Sigmoid colon (tissue), 6 donors: ENCODE measurements at regions not wholly inside any gene's neighbourhood (a gene's known extent, or its start where the extent isn't known, plus 50 kb on each side); places are given as distances from the start of the nearest gene placed in this dataset.

Experiments
- DNase-seq: peaks from one replicate; pipeline ENCODE4 v3.0.0-alpha.2; 2019
- H3K27ac ChIP-seq, 4 donors: fragments of 200-600 bp; sonication (generic); one replicate each; pipeline ENCODE4 v1.5.1; 2016 to 2019; ENCODE audit warnings: mild to moderate bottlenecking in 1 of 4
- H3K27me3 ChIP-seq, 3 donors: fragments of 200-600 bp; sonication (generic); one replicate each; pipeline ENCODE4 v1.5.1; 2019; ENCODE audit warnings: mild to moderate bottlenecking in 1 of 3
- H3K36me3 ChIP-seq, 4 donors: fragments of 200-600 bp; sonication (generic); one replicate each; pipeline ENCODE4 v1.5.1; 2016 to 2019
- H3K4me1 ChIP-seq, 4 donors: fragments of 200-600 bp; sonication (generic); one replicate each; pipeline ENCODE4 v1.5.1; 2017 to 2019
- H3K4me3 ChIP-seq, 4 donors: fragments of 200-600 bp; sonication (generic); one replicate each; pipeline ENCODE4 v1.5.1; 2017 to 2019; ENCODE audit warnings: mild to moderate bottlenecking in 2 of 4, moderate library complexity in 1 of 4
- H3K9me3 ChIP-seq, 4 donors: fragments of 200-600 bp in 3 of 4; sonication (generic) in 3 of 4; one replicate each; pipeline versions ENCODE4 v1.5.1 to v1.6.1; 2013 to 2019
- CTCF ChIP-seq, 4 experiments: fragments of 450-650 bp in 3 of 4; fragments of 200-600 bp in 1 of 4; IDR thresholded peaks; one replicate each; pipeline ENCODE4 v1.5.1; 2016 to 2019; ENCODE audit warnings: antibody characterized with exemption in 4 of 4, mild to moderate bottlenecking in 3 of 4, moderate library complexity in 2 of 4
- EP300 ChIP-seq, 4 donors: sonication (generic); formaldehyde crosslinking; IDR thresholded peaks; one replicate each; pipeline ENCODE4 v1.6.1; 2017; ENCODE audit warnings: antibody characterized with exemption in 4 of 4
- POLR2A ChIP-seq, 2 donors: fragments of 450-650 bp; IDR thresholded peaks; one replicate each; pipeline ENCODE4 v1.6.1; 2016; ENCODE audit warnings: antibody characterized with exemption in 2 of 2, mild to moderate bottlenecking in 2 of 2, moderate library complexity in 2 of 2
- POLR2AphosphoS5 ChIP-seq, 4 donors: sonication (generic); formaldehyde crosslinking; IDR thresholded peaks; one replicate each; pipeline ENCODE4 v1.6.1; 2017; ENCODE audit warnings: antibody characterized with exemption in 4 of 4
- WGBS, 2 donors: extraction: QIAGEN DNeasy Blood & Tissue Kit; methylation state at CpG; one replicate each; pipeline ENCODE4 v1.1.7; 2013; 5-methylcytosine and 5-hydroxymethylcytosine counted together
- intact Hi-C: fragments of 100-400 bp; cut with DNase I; formaldehyde crosslinking; loops from one replicate; pipeline ENCODE4 v1.15.1; 2023
- donor health status: healthy with polysubstance abuse.
- donor health status: healthy.

- intact Hi-C loops: no loop called here
- H3K9me3 ChIP-seq: no peaks in the 10 kb centered on the region
- WGBS, 2 donors: 62 to 68% methylated on average over 1 of the region's 1 CpG
Observed at GRCh38 chr9:68648971-68649370, 56.1 kb upstream of the PIP5K1B start.

GRCh38 chr9:68651280-68651893, 53.7 kb upstream of the PIP5K1B start:
- no peaks in the 10 kb centered on the region for H3K36me3 ChIP-seq
- no peaks in the 10 kb centered on the region for H3K27me3 ChIP-seq
- no peak overlapping the region for H3K4me3 ChIP-seq
- intact Hi-C loops: no loop called here
- no peak overlapping the region for H3K27ac ChIP-seq
- H3K4me1 ChIP-seq: no peaks in the 10 kb centered on the region
- TF ChIP-seq POLR2AphosphoS5 (IDR thresholded peaks at IDR 0.05) (no peak), POLR2A (IDR thresholded peaks at IDR 0.05) (no peak), EP300 (IDR thresholded peaks at IDR 0.05) (no peak), CTCF (IDR thresholded peaks at IDR 0.05) (no peak)
- no peaks in the 10 kb centered on the region for H3K9me3 ChIP-seq
- DNase-seq: no peak
- WGBS, 2 donors: 85 to 92% methylated on average over 3 of the region's 3 CpGs

More at GRCh38 chr9:68648971-68649370, 56.1 kb upstream of the PIP5K1B start:
- DNase-seq: no peak
- Histone ChIP-seq H3K27me3 (no peaks in the 10 kb centered on the region), H3K4me1 (no peaks in the 10 kb centered on the region), H3K4me3 (no peak overlapping the region), H3K27ac (no peak overlapping the region), H3K36me3 (no peaks in the 10 kb centered on the region)
- TF ChIP-seq POLR2A (IDR thresholded peaks at IDR 0.05) (no peak), EP300 (IDR thresholded peaks at IDR 0.05) (no peak)

GRCh38 chr9:68653141-68653595, 51.9 kb upstream of the PIP5K1B start:
- no peaks in the 10 kb centered on the region for H3K9me3 ChIP-seq
- no peak for DNase-seq
- H3K4me1 ChIP-seq: no peaks in the 10 kb centered on the region
- H3K36me3 ChIP-seq: no peaks in the 10 kb centered on the region
- no peaks in the 10 kb centered on the region for H3K27me3 ChIP-seq
- no peak for TF ChIP-seq POLR2A (IDR thresholded peaks at IDR 0.05)
- WGBS, 2 donors: 82 to 89% methylated on average over 6 of the region's 6 CpGs
- no peak overlapping the region for H3K4me3 ChIP-seq
- intact Hi-C loops: no loop called here
- no peak overlapping the region for H3K27ac ChIP-seq

GRCh38 chr9:68654075-68654474, 51.0 kb upstream of the PIP5K1B start:
- H3K9me3 ChIP-seq: no peaks in the 10 kb centered on the region

More at GRCh38 chr9:68654075-68654474, 51.0 kb upstream of the PIP5K1B start:
- Histone ChIP-seq H3K4me3 (no peak overlapping the region), H3K27ac (no peak overlapping the region), H3K36me3 (no peaks in the 10 kb centered on the region), H3K27me3 (no peaks in the 10 kb centered on the region), H3K4me1 (no peaks in the 10 kb centered on the region)
- intact Hi-C loops: no loop called here
- no peak for DNase-seq
- 74 to 86% methylated on average over 5 of the region's 5 CpGs for WGBS, 2 donors
- no peak for TF ChIP-seq CTCF (IDR thresholded peaks at IDR 0.05)
- TF ChIP-seq POLR2AphosphoS5 (IDR thresholded peaks at IDR 0.05): no peak
- no peak for TF ChIP-seq POLR2A (IDR thresholded peaks at IDR 0.05)
- TF ChIP-seq EP300 (IDR thresholded peaks at IDR 0.05): no peak
